ENCODE measurements at regions not wholly inside any gene's neighbourhood (a gene's known extent, or its start where the extent isn't known, plus 50 kb on each side); places are given as distances from the start of the nearest gene placed in this dataset.

GRCh38 chr17:33725675-33726271, 432.7 kb upstream of the ASIC2 start:
- no peaks in the 10 kb centered on the region for H3K4me1 ChIP-seq (ENCODE audit: control insufficient read depth, insufficient read depth, low read length)
- 1% methylated on average over 11 of the region's 11 CpGs for WGBS (ENCODE audit: insufficient coverage, insufficient replicate concordance, low lambda C conversion rate, missing lambda C conversion rate)
- H4K20me1 ChIP-seq (ENCODE audit: control insufficient read depth, insufficient read depth): no peaks in the 10 kb centered on the region
- H3K4me2 ChIP-seq (ENCODE audit: control insufficient read depth, insufficient read depth): no peak overlapping the region
- ChIA-PET CTCF (interaction anchor here (0.9 to 6.6 kb wide), 7 partner anchors 8 to 51 kb away, joined by 3 to 62 read pairs (median 4); no protein-coding TSS in a partner anchor), SMC1A (ENCODE audit: uncharacterized antibody, unreplicated experiment) (interaction anchor here (1.3 kb wide), 1 partner anchor 27 kb away, joined by 4 read pairs; no protein-coding TSS in a partner anchor), POLR2A (no interaction called here), RAD21 (ENCODE audit: unreplicated experiment) (interaction anchor here (1.3 kb wide), 1 partner anchor 25 kb away, joined by 6 read pairs; no protein-coding TSS in a partner anchor)
- no peak overlapping the region for H3K9ac ChIP-seq (ENCODE audit: control insufficient read depth, insufficient read depth, low read length)
- H3K79me2 ChIP-seq (ENCODE audit: control insufficient read depth, insufficient read depth, low read length): no peaks in the 10 kb centered on the region
- no peak overlapping the region for H3K27ac ChIP-seq (ENCODE audit: control insufficient read depth, insufficient read depth)
- peak; percentile 52 for TF ChIP-seq RAD21 (IDR thresholded peaks at IDR 0.05; ENCODE audit: insufficient read depth, low read depth, low read length)
- TF ChIP-seq ATF3 (IDR thresholded peaks at IDR 0.05; ENCODE audit: borderline replicate concordance, extremely low read depth, low read depth, low read length): no peak
- peak; percentile 61; the same call in 1 of the 2 replicates for TF ChIP-seq SMC3 (IDR thresholded peaks at IDR 0.05; ENCODE audit: borderline replicate concordance, low read length)
- 0 out of 2 replicates have a peak, but pooled peaks have one; percentile 19 for TF ChIP-seq IKZF1 (conservative IDR thresholded peaks at IDR 0.05)
- TF ChIP-seq CTCF (IDR thresholded peaks at IDR 0.05 in 2 of 3, conservative IDR thresholded peaks at IDR 0.05 in 1 of 3; ENCODE audit: control insufficient read depth in 2 of 3, extremely low read depth in 1 of 3, insufficient read depth in 1 of 3, low read depth in 3 of 3, low read length in 3 of 3): peak; percentile 70 to 78 (median 74)
- no peak for TF ChIP-seq IRF4 (IDR thresholded peaks at IDR 0.05; ENCODE audit: low read depth, low read length)
- FAIRE-seq (peak; percentile 61), ATAC-seq (peak; percentile 67), DNase-seq (ENCODE audit: low read depth, low spot score) (no peak)
- in situ Hi-C loops (cut with MboI) (no loop called here), intact Hi-C loops (cut with micrococcal nuclease; ENCODE audit: unreplicated experiment) (loop anchor here (2.0 kb wide), 1 partner anchor 25 kb away; no protein-coding TSS in a partner anchor)
- H3K9me3 ChIP-seq (replicated peaks; ENCODE audit: control insufficient read depth, insufficient read depth, low read length): no peaks in the 10 kb centered on the region
- no peaks in the 10 kb centered on the region for H3K27me3 ChIP-seq (replicated peaks in 1 of 2; ENCODE audit: control insufficient read depth in 2 of 2, insufficient read depth in 2 of 2, low read length in 1 of 2)
- no peaks in the 10 kb centered on the region for H3K36me3 ChIP-seq (ENCODE audit: control insufficient read depth in 2 of 2, insufficient read depth in 2 of 2, low read length in 1 of 2)
- no TSS peak for BruUV-seq (replicated peaks)
- H3K4me3 ChIP-seq: no peak overlapping the region
- no peak overlapping the region for H2AFZ ChIP-seq (ENCODE audit: control insufficient read depth, low read depth, low read length)

All from GM12878 (cell line).